ENCODE measurements at regions not wholly inside any gene's neighbourhood (a gene's known extent, or its start where the extent isn't known, plus 50 kb on each side); places are given as distances from the start of the nearest gene placed in this dataset.

- Mint-ChIP-seq H3K9me3 (peaks cover 0 to 4% (median 0%) of the 10 kb centered on the region in 7 donors), H3K4me1 (peaks cover 47% of the 10 kb centered on the region), H3K4me3 (no peak overlapping the region), H3K27me3 (ENCODE audit: low read depth in 3 of 3) (peaks cover under 1 to 10% (median 1%) of the 10 kb centered on the region in 3 donors), H3K27ac (peak overlapping the region in 2 of 7 donors; percentile 55 to 73), H3K36me3 (no peaks in the 10 kb centered on the region)
- intact Hi-C loops (cut with micrococcal nuclease) = no loop called here
- Histone ChIP-seq H2AFZ (ENCODE audit: insufficient read depth, low read depth, low read length, poor library complexity, severe bottlenecking) (peak overlapping the region; percentile 37), H4K20me1 (ENCODE audit: insufficient read depth, low read length) (no peaks in the 10 kb centered on the region), H3K9me3 (replicated peaks in 1 of 2; ENCODE audit: control insufficient read depth in 1 of 2, insufficient read depth in 1 of 2, low read length in 2 of 2) (no peaks in the 10 kb centered on the region), H3K79me2 (ENCODE audit: insufficient read depth, low read length) (no peaks in the 10 kb centered on the region), H3K27ac (ENCODE audit: low read depth in 1 of 2, low read length in 2 of 2) (no peak overlapping the region), H3K9ac (ENCODE audit: insufficient read depth, low read length, poor library complexity, severe bottlenecking) (no peak overlapping the region), H3K36me3 (replicated peaks in 1 of 2; ENCODE audit: control insufficient read depth in 1 of 2, insufficient read depth in 2 of 2, low read length in 2 of 2) (no peaks in the 10 kb centered on the region), H3K4me1 (ENCODE audit: control insufficient read depth in 1 of 2, insufficient read depth in 2 of 2, low read length in 2 of 2) (peaks cover 39 to 41% of the 10 kb centered on the region in 2 donors), H3K4me3 (replicated peaks in 1 of 3; ENCODE audit: low read depth in 2 of 3, low read length in 3 of 3) (no peak overlapping the region), H3K27me3 (ENCODE audit: control insufficient read depth in 2 of 2, insufficient read depth in 2 of 2, low read length in 2 of 2) (peaks cover 2 to 6% of the 10 kb centered on the region in 2 donors), H3K4me2 (replicated peaks; ENCODE audit: extremely low read depth, low read length, poor library complexity, severe bottlenecking) (no peak overlapping the region)
- no CpG with 5 or more reads among the region's 1 CpG for WGBS (ENCODE audit: insufficient coverage)
- DNase-seq = no peak
- TF ChIP-seq, protein P1, sequence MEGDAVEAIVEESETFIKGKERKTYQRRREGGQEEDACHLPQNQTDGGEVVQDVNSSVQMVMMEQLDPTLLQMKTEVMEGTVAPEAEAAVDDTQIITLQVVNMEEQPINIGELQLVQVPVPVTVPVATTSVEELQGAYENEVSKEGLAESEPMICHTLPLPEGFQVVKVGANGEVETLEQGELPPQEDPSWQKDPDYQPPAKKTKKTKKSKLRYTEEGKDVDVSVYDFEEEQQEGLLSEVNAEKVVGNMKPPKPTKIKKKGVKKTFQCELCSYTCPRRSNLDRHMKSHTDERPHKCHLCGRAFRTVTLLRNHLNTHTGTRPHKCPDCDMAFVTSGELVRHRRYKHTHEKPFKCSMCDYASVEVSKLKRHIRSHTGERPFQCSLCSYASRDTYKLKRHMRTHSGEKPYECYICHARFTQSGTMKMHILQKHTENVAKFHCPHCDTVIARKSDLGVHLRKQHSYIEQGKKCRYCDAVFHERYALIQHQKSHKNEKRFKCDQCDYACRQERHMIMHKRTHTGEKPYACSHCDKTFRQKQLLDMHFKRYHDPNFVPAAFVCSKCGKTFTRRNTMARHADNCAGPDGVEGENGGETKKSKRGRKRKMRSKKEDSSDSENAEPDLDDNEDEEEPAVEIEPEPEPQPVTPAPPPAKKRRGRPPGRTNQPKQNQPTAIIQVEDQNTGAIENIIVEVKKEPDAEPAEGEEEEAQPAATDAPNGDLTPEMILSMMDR (IDR thresholded peaks at IDR 0.05) = no peak
Observed at GRCh38 chr4:151854731-151855130, 93.9 kb upstream of the GATB start.

DNA sequence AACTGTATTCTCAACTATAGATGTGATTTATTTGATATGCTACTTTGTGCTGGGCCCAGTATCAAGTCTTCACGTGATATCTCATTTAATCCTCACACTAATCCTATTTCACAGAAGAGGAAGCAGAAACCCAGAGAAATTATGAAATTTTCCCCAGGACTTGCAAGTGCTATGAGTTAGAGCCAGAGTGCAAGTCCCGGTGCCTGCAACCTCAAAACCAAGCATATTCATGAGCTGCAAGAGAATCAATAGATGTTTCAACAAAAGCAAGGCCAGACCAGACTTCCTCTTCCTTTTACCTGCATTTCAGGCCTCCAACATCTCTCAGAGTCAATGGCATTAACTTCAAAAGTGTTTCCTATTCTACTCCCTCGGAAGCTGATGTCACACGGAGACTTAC, 92.2 kb upstream of the GATB start:
- Mint-ChIP-seq H3K27me3 (ENCODE audit: low read depth in 3 of 3) (peaks cover 2 to 8% (median 7%) of the 10 kb centered on the region in 3 donors), H3K4me3 (no peak overlapping the region), H3K36me3 (no peaks in the 10 kb centered on the region), H3K9me3 (peaks cover 0 to 10% (median 3%) of the 10 kb centered on the region in 7 donors), H3K4me1 (peaks cover 47% of the 10 kb centered on the region), H3K27ac (peak overlapping the region in 5 of 7 donors; percentile 22 to 86 (median 62))
- no peak overlapping the region for H3K9ac ChIP-seq (ENCODE audit: insufficient read depth, low read length, poor library complexity, severe bottlenecking)
- H3K4me2 ChIP-seq (replicated peaks; ENCODE audit: extremely low read depth, low read length, poor library complexity, severe bottlenecking) = peak overlapping the region; percentile 4
- peak overlapping the region in 1 of 3 experiments; percentile 14 for H3K4me3 ChIP-seq (replicated peaks in 1 of 3; ENCODE audit: low read depth in 2 of 3, low read length in 3 of 3)
- H3K27me3 ChIP-seq (ENCODE audit: control insufficient read depth in 2 of 2, insufficient read depth in 2 of 2, low read length in 2 of 2) = peaks cover 0 to 7% of the 10 kb centered on the region in 2 donors
- peak; percentile 35 to 56 (median 46) for DNase-seq
- H4K20me1 ChIP-seq (ENCODE audit: insufficient read depth, low read length) = no peaks in the 10 kb centered on the region
- no peaks in the 10 kb centered on the region for H3K9me3 ChIP-seq (replicated peaks in 1 of 2; ENCODE audit: control insufficient read depth in 1 of 2, insufficient read depth in 1 of 2, low read length in 2 of 2)
- intact Hi-C loops (cut with micrococcal nuclease) = no loop called here
- H3K27ac ChIP-seq (ENCODE audit: low read depth in 1 of 2, low read length in 2 of 2) = peak overlapping the region in 1 of 2 donors; percentile 43
- no peak overlapping the region for H2AFZ ChIP-seq (ENCODE audit: insufficient read depth, low read depth, low read length, poor library complexity, severe bottlenecking)
- H3K79me2 ChIP-seq (ENCODE audit: insufficient read depth, low read length) = no peaks in the 10 kb centered on the region
- WGBS (ENCODE audit: insufficient coverage) = 0% methylated on average over 1 of the region's 4 CpGs
- TF ChIP-seq, protein P1 (IDR thresholded peaks at IDR 0.05) = no peak
- H3K4me1 ChIP-seq (ENCODE audit: control insufficient read depth in 1 of 2, insufficient read depth in 2 of 2, low read length in 2 of 2) = peaks cover 39 to 41% of the 10 kb centered on the region in 2 donors
- no peaks in the 10 kb centered on the region for H3K36me3 ChIP-seq (replicated peaks in 1 of 2; ENCODE audit: control insufficient read depth in 1 of 2, insufficient read depth in 2 of 2, low read length in 2 of 2)

Measured in CD14-positive monocyte (primary cell).